GM12878 (cell line): ENCODE measurements at regions not wholly inside any gene's neighbourhood (a gene's known extent, or its start where the extent isn't known, plus 50 kb on each side); places are given as distances from the start of the nearest gene placed in this dataset.

Experiments used
- ATAC-seq: fragments of 200-7000 bp; cut with Tn5 transposase; 3 replicates; pipeline ENCODE4 v1.9.1; 2020; ENCODE audit warnings: mild to moderate bottlenecking, moderate library complexity
- BruUV-seq: library from RNA; stranded (reverse); fragments of 400-500 nt; replicated peaks from 2 replicates; lab custom pipeline; 2021; lab: Mats Ljungman, UMichigan
- CTCF ChIA-PET: fragments of 300-600 bp; sonication (Branson Sonifier 250); formaldehyde crosslinking; extraction: SDS; loops from one replicate; lab custom pipeline; 2021; ENCODE audit warnings: inconsistent platforms; lab: Yijun Ruan, JAX
- POLR2A ChIA-PET: fragments of 350-600 bp; formaldehyde crosslinking; extraction: SDS; loops from one replicate; lab custom pipeline; 2021; ENCODE audit warnings: inconsistent platforms; lab: Charles Lee
- RAD21 ChIA-PET: fragments of 300-600 bp; sonication (Branson Sonifier 250); formaldehyde crosslinking; loops from one replicate; lab custom pipeline; 2023; ENCODE audit warnings: antibody characterized with exemption; ENCODE audit not compliant: unreplicated experiment; lab: Charles Lee
- SMC1A ChIA-PET: fragments of 300-600 bp; sonication (Branson Sonifier 250); formaldehyde crosslinking; loops from one replicate; lab custom pipeline; 2023; ENCODE audit not compliant: unreplicated experiment, uncharacterized antibody; lab: Charles Lee
- DNase-seq: peaks from one replicate; pipeline ENCODE4 v3.0.0-alpha.2; 2011; ENCODE audit warnings: low read depth, low spot score
- FAIRE-seq: peaks from 3 replicates; lab custom pipeline; 2011; peaks lifted over from hg19 to GRCh38; lab: Jason Lieb, UNC
- H2AFZ ChIP-seq: 2 replicates; pipeline ENCODE4 v1.6.0; 2011; ENCODE audit warnings: low read depth, low read length, control low read depth; ENCODE audit not compliant: control insufficient read depth
- H3K27ac ChIP-seq: 2 replicates; pipeline ENCODE4 v1.5.1; 2011; ENCODE audit warnings: control low read depth; ENCODE audit not compliant: control insufficient read depth, insufficient read depth
- H3K27me3 ChIP-seq, 2 experiments: replicated peaks in 1 of 2; 2 replicates each; pipeline versions ENCODE4 v1.6.0 to v1.6.1; 2011; ENCODE audit warnings: low read length in 1 of 2; ENCODE audit not compliant: control insufficient read depth in 2 of 2, insufficient read depth in 2 of 2
- H3K36me3 ChIP-seq, 2 experiments: 2 replicates each; pipeline ENCODE4 v1.5.1; 2011; ENCODE audit warnings: low read length in 1 of 2; ENCODE audit not compliant: control insufficient read depth in 2 of 2, insufficient read depth in 2 of 2
- H3K4me1 ChIP-seq: 2 replicates; pipeline ENCODE4 v1.6.1; 2011; ENCODE audit warnings: mild to moderate bottlenecking, low read length, moderate library complexity, mixed read lengths; ENCODE audit not compliant: control insufficient read depth, insufficient read depth
- H3K4me2 ChIP-seq: 2 replicates; pipeline ENCODE4 v1.6.0; 2011; ENCODE audit warnings: control low read depth; ENCODE audit not compliant: control insufficient read depth, insufficient read depth
- H3K4me3 ChIP-seq: fragments of 200-600 bp; sonication (generic); 2 replicates; pipeline ENCODE4 v1.5.1; 2016
- H3K79me2 ChIP-seq: 2 replicates; pipeline ENCODE4 v1.6.0; 2011; ENCODE audit warnings: low read length; ENCODE audit not compliant: control insufficient read depth, insufficient read depth
- H3K9ac ChIP-seq: 2 replicates; pipeline ENCODE4 v1.8.0; 2011; ENCODE audit warnings: low read length, control low read depth, mixed read lengths; ENCODE audit not compliant: control insufficient read depth, insufficient read depth
- H3K9me3 ChIP-seq: replicated peaks from 3 replicates; pipeline ENCODE4 v1.5.1; 2011; ENCODE audit warnings: mild to moderate bottlenecking, low read length; ENCODE audit not compliant: control insufficient read depth, insufficient read depth
- H4K20me1 ChIP-seq: 2 replicates; pipeline ENCODE4 v1.6.0; 2011; ENCODE audit not compliant: control insufficient read depth, insufficient read depth
- BCLAF1 ChIP-seq: fragments of 450-650 bp; IDR thresholded peaks from 2 replicates; pipeline ENCODE4 v1.6.1; 2017; ENCODE audit warnings: antibody characterized with exemption, mild to moderate bottlenecking, moderate library complexity
- CEBPB ChIP-seq, 2 experiments: fragments of 150-350 bp in 1 of 2; IDR thresholded peaks; 2 replicates each; pipeline ENCODE4 v1.6.1; 2012 to 2014; ENCODE audit warnings: low read depth in 2 of 2, low read length in 2 of 2, borderline replicate concordance in 1 of 2, inconsistent platforms in 1 of 2
- CREB1 ChIP-seq: IDR thresholded peaks from 2 replicates; pipeline ENCODE4 v1.6.1; 2012; ENCODE audit warnings: low read depth, mild to moderate bottlenecking, inconsistent platforms
- IKZF1 ChIP-seq: fragments of 450-650 bp; conservative IDR thresholded peaks from 2 replicates; pipeline ENCODE4 v1.6.1; 2017; ENCODE audit warnings: antibody characterized with exemption, mild to moderate bottlenecking
- MLLT1 ChIP-seq: fragments of 450-650 bp; IDR thresholded peaks from 2 replicates; pipeline ENCODE4 v1.6.1; 2016; ENCODE audit warnings: mild to moderate bottlenecking
- NFIC ChIP-seq: IDR thresholded peaks from 2 replicates; pipeline ENCODE4 v1.6.1; 2012; ENCODE audit warnings: low read depth, mild to moderate bottlenecking, inconsistent platforms, low read length, moderate library complexity
- NFYA ChIP-seq: IDR thresholded peaks from 2 replicates; pipeline ENCODE4 v1.6.1; 2011; ENCODE audit warnings: low read depth, mild to moderate bottlenecking, low read length, improper control_type of control experiment, borderline replicate concordance
- NRF1 ChIP-seq: conservative IDR thresholded peaks from 2 replicates; pipeline ENCODE4 v1.6.1; 2011; ENCODE audit warnings: mild to moderate bottlenecking, low read depth, low read length, improper control_type of control experiment
- PKNOX1 ChIP-seq: fragments of 450-650 bp; IDR thresholded peaks from 2 replicates; pipeline ENCODE4 v1.6.1; 2016; ENCODE audit warnings: mild to moderate bottlenecking
- SMAD5 ChIP-seq: IDR thresholded peaks from 2 replicates; pipeline ENCODE4 v1.6.1; 2016; ENCODE audit warnings: antibody characterized with exemption, low read depth
- SPI1 ChIP-seq: IDR thresholded peaks from 2 replicates; pipeline ENCODE4 v1.6.1; 2011; ENCODE audit warnings: low read depth, mild to moderate bottlenecking, low read length, moderate library complexity, borderline replicate concordance; ENCODE audit not compliant: insufficient read depth
- USF2 ChIP-seq: IDR thresholded peaks from 2 replicates; pipeline ENCODE4 v1.6.1; 2011; ENCODE audit warnings: low read depth, low read length, improper control_type of control experiment, borderline replicate concordance
- ZBTB11 ChIP-seq: fragments of 450-650 bp; formaldehyde crosslinking; IDR thresholded peaks from 2 replicates; pipeline ENCODE4 v1.5.0; 2022; ENCODE audit warnings: mild to moderate bottlenecking, missing genetic modification characterization
- WGBS: methylation state at CpG from one replicate; pipeline ENCODE4 v1.1.6; 2016; ENCODE audit warnings: low lambda C conversion rate; ENCODE audit not compliant: insufficient replicate concordance, insufficient coverage; ENCODE audit errors: missing lambda C conversion rate; 5-methylcytosine and 5-hydroxymethylcytosine counted together
- in situ Hi-C: fragments of 300-500 bp; cut with MboI; formaldehyde crosslinking; loops from 9 replicates; pipeline ENCODE4 v1.14.3; 2018; ENCODE audit warnings: mixed read lengths
- intact Hi-C: fragments of 100-400 bp; cut with micrococcal nuclease; formaldehyde crosslinking; loops from one replicate; pipeline ENCODE4 v1.14.2; 2022; ENCODE audit not compliant: unreplicated experiment

GRCh38 chr9:73869264-73869663 lies 627.9 kb upstream of the RORB start:
- ChIA-PET CTCF (interaction anchor here (1.3 kb wide), 1 partner anchor 16 kb away, joined by 3 read pairs; no protein-coding TSS in a partner anchor), SMC1A (interaction anchor here (0.5 to 1.7 kb wide), 5 partner anchors 12 to 876 kb away, joined by 3 to 5 read pairs (median 3); no protein-coding TSS in a partner anchor), RAD21 (interaction anchor here (1.2 kb wide), 1 partner anchor 23 kb away, joined by 3 read pairs; no protein-coding TSS in a partner anchor), POLR2A (no interaction called here)
- in situ Hi-C loops (no loop called here), intact Hi-C loops (no loop called here)
- H3K27me3 ChIP-seq: no peaks in the 10 kb centered on the region
- no peak overlapping the region for H3K27ac ChIP-seq
- H3K4me3 ChIP-seq: no peak overlapping the region
- H3K9ac ChIP-seq: no peak overlapping the region
- BruUV-seq: no TSS peak
- no peaks in the 10 kb centered on the region for H3K9me3 ChIP-seq
- FAIRE-seq: peak; percentile 38
- 0% methylated on average over 3 of the region's 3 CpGs for WGBS
- no peak overlapping the region for H3K4me2 ChIP-seq
- H3K36me3 ChIP-seq: no peaks in the 10 kb centered on the region
- H4K20me1 ChIP-seq: no peaks in the 10 kb centered on the region
- peak; percentile 30 for DNase-seq
- no peaks in the 10 kb centered on the region for H3K79me2 ChIP-seq
- no peaks in the 10 kb centered on the region for H3K4me1 ChIP-seq
- no peak overlapping the region for H2AFZ ChIP-seq
- peak; percentile 100 for ATAC-seq
- TF ChIP-seq MLLT1 (no peak), NFIC (no peak), SMAD5 (no peak), PKNOX1 (peak; percentile 92), BCLAF1 (no peak), CREB1 (peak; percentile 42; the same call in 1 of the 2 replicates), ZBTB11 (CRISPR knock-in tag) (no peak), NRF1 (no peak), CEBPB (IDR thresholded peaks at IDR 0.05; ENCODE audit: borderline replicate concordance in 1 of 2, low read depth in 2 of 2, low read length in 2 of 2) (no peak), NFYA (no peak), SPI1 (0 out of 2 replicates have a peak, but pooled peaks have one; percentile 38), IKZF1 (no peak), USF2 (no peak)
